IMR-90 (cell line): ENCODE measurements at regions not wholly inside any gene's neighbourhood (a gene's known extent, or its start where the extent isn't known, plus 50 kb on each side); places are given as distances from the start of the nearest gene placed in this dataset.

Experiments
- ATAC-seq: fragments of 200-7000 bp; cut with Tn5 transposase; 2 replicates; pipeline ENCODE4 v1.9.1; 2020; ENCODE audit warnings: low read depth, mild to moderate bottlenecking, moderate library complexity
- BruUV-seq: library from RNA; stranded (reverse); fragments of 400-500 nt; replicated peaks from 2 replicates; lab custom pipeline; 2021; lab: Mats Ljungman, UMichigan
- CTCF ChIA-PET: fragments of 300-600 bp; formaldehyde crosslinking; extraction: SDS; loops from one replicate; lab custom pipeline; 2021; ENCODE audit warnings: antibody characterized with exemption; lab: Yijun Ruan, JAX
- POLR2A ChIA-PET: fragments of 300-600 bp; sonication (Branson Sonifier 250); formaldehyde crosslinking; loops from one replicate; lab custom pipeline; 2022; ENCODE audit warnings: antibody characterized with exemption; ENCODE audit not compliant: unreplicated experiment; lab: Charles Lee
- DNase-seq: peaks from one replicate; pipeline ENCODE4 v3.0.0; 2013
- H2AFZ ChIP-seq: replicated peaks from 2 replicates; pipeline ENCODE3; 2013; ENCODE audit warnings: low read length, mild to moderate bottlenecking; ENCODE audit not compliant: poor library complexity
- H2AK5ac ChIP-seq: 2 replicates; pipeline ENCODE4 v1.6.1; 2013; ENCODE audit warnings: low read depth, low read length, inconsistent platforms
- H2AK9ac ChIP-seq: replicated peaks from 2 replicates; pipeline ENCODE3; 2013; ENCODE audit warnings: mild to moderate bottlenecking, low read depth, low read length, moderate library complexity; ENCODE audit not compliant: poor library complexity
- H2BK120ac ChIP-seq: 2 replicates; pipeline ENCODE4 v1.6.1; 2013; ENCODE audit warnings: low read depth, low read length, inconsistent platforms
- H2BK15ac ChIP-seq: 3 replicates; pipeline ENCODE4 v1.6.1; 2013; ENCODE audit warnings: low read depth, low read length, inconsistent platforms
- H2BK20ac ChIP-seq: 2 replicates; pipeline ENCODE4 v1.6.1; 2013; ENCODE audit warnings: low read depth, mild to moderate bottlenecking, inconsistent platforms, low read length, moderate library complexity
- H2BK5ac ChIP-seq: 2 replicates; pipeline ENCODE4 v1.6.1; 2013; ENCODE audit warnings: mild to moderate bottlenecking, low read depth, low read length, inconsistent platforms; ENCODE audit not compliant: poor library complexity, severe bottlenecking
- H3K14ac ChIP-seq: replicated peaks from 2 replicates; pipeline ENCODE4 v1.6.1; 2013; ENCODE audit warnings: low read depth, low read length, inconsistent platforms
- H3K18ac ChIP-seq: 2 replicates; pipeline ENCODE4 v1.6.1; 2013; ENCODE audit warnings: low read depth, low read length, control low read depth
- H3K23ac ChIP-seq: 2 replicates; pipeline ENCODE4 v1.6.1; 2013; ENCODE audit warnings: low read depth, low read length, inconsistent platforms
- H3K27ac ChIP-seq: 2 replicates; pipeline ENCODE4 v1.5.1; 2013; ENCODE audit warnings: mild to moderate bottlenecking, control low read depth, low read length; ENCODE audit not compliant: insufficient read depth
- H3K27me3 ChIP-seq: 2 replicates; pipeline ENCODE4 v1.6.1; 2013; ENCODE audit warnings: low read length; ENCODE audit not compliant: control insufficient read depth, insufficient read depth
- H3K36me3 ChIP-seq: 2 replicates; pipeline ENCODE4 v1.6.1; 2013; ENCODE audit warnings: low read length, mixed read lengths; ENCODE audit not compliant: control insufficient read depth, insufficient read depth
- H3K4ac ChIP-seq: 2 replicates; pipeline ENCODE4 v1.6.1; 2013; ENCODE audit warnings: low read depth, low read length, inconsistent platforms
- H3K4me1 ChIP-seq: 2 replicates; pipeline ENCODE4 v1.6.1; 2013; ENCODE audit warnings: low read length, mixed read lengths; ENCODE audit not compliant: control insufficient read depth, insufficient read depth
- H3K4me2 ChIP-seq: 2 replicates; pipeline ENCODE4 v1.6.1; 2013; ENCODE audit warnings: low read depth, mild to moderate bottlenecking, control low read depth, low read length, moderate library complexity
- H3K4me3 ChIP-seq: 2 replicates; pipeline ENCODE4 v1.5.1; 2013; ENCODE audit warnings: low read depth, mild to moderate bottlenecking, control low read depth, low read length, moderate library complexity; ENCODE audit not compliant: insufficient read depth
- H3K56ac ChIP-seq: 2 replicates; pipeline ENCODE4 v1.6.1; 2013; ENCODE audit warnings: low read length, inconsistent platforms; ENCODE audit not compliant: insufficient read depth; ENCODE audit errors: extremely low read depth
- H3K79me1 ChIP-seq, 2 experiments: 2 replicates each; pipeline ENCODE4 v1.6.1; 2013; ENCODE audit warnings: low read length in 2 of 2, inconsistent platforms in 1 of 2, low read depth in 1 of 2
- H3K9ac ChIP-seq: 2 replicates; pipeline ENCODE4 v1.6.1; 2013; ENCODE audit warnings: low read depth, low read length, control low read depth
- H3K9me1 ChIP-seq: 2 replicates; pipeline ENCODE4 v1.6.1; 2013; ENCODE audit warnings: low read length, inconsistent platforms; ENCODE audit not compliant: insufficient read depth
- H3K9me3 ChIP-seq: 2 replicates; pipeline ENCODE4 v1.6.1; 2013; ENCODE audit warnings: low read length; ENCODE audit not compliant: control insufficient read depth, insufficient read depth
- H4K20me1 ChIP-seq: 2 replicates; pipeline ENCODE4 v1.6.1; 2013; ENCODE audit warnings: low read length, inconsistent platforms; ENCODE audit not compliant: insufficient read depth
- H4K5ac ChIP-seq: 2 replicates; pipeline ENCODE4 v1.6.1; 2013; ENCODE audit warnings: mild to moderate bottlenecking, low read depth, low read length, control low read depth
- H4K8ac ChIP-seq, 2 experiments: 2 replicates each; pipeline ENCODE4 v1.6.1; 2013; ENCODE audit warnings: low read depth in 2 of 2, low read length in 2 of 2, control low read depth in 1 of 2, inconsistent platforms in 1 of 2
- H4K91ac ChIP-seq: 2 replicates; pipeline ENCODE4 v1.6.1; 2013; ENCODE audit warnings: low read depth, low read length, inconsistent platforms; ENCODE audit not compliant: insufficient read depth
- BHLHE40 ChIP-seq: fragments of 150-350 bp; IDR thresholded peaks from 2 replicates; pipeline ENCODE4 v1.6.1; 2016; ENCODE audit warnings: mild to moderate bottlenecking, low read depth, low read length
- CEBPB ChIP-seq: IDR thresholded peaks from 2 replicates; pipeline ENCODE4 v1.6.1; 2012; ENCODE audit warnings: low read depth, low read length, improper control_type of control experiment
- CHD1 ChIP-seq: IDR thresholded peaks from 2 replicates; pipeline ENCODE4 v1.6.1; 2012; ENCODE audit warnings: low read depth, low read length, improper control_type of control experiment
- FOS ChIP-seq: fragments of 150-350 bp; IDR thresholded peaks from 2 replicates; pipeline ENCODE4 v1.6.1; 2016; ENCODE audit warnings: low read depth, low read length
- MAFK ChIP-seq: IDR thresholded peaks from 2 replicates; pipeline ENCODE4 v1.6.1; 2012; ENCODE audit warnings: low read depth, low read length, improper control_type of control experiment
- MAZ ChIP-seq: IDR thresholded peaks from 2 replicates; pipeline ENCODE4 v1.6.1; 2012; ENCODE audit warnings: low read depth, mild to moderate bottlenecking, low read length, improper control_type of control experiment, moderate library complexity, borderline replicate concordance
- NFE2L2 ChIP-seq: fragments of 150-350 bp; IDR thresholded peaks from 2 replicates; pipeline ENCODE4 v1.6.1; 2016; ENCODE audit warnings: low read depth, mild to moderate bottlenecking, low read length
- POLR2A ChIP-seq: IDR thresholded peaks from 2 replicates; pipeline ENCODE4 v1.6.1; 2012; ENCODE audit warnings: mild to moderate bottlenecking, low read depth, low read length
- RAD21 ChIP-seq: IDR thresholded peaks from 2 replicates; pipeline ENCODE4 v1.6.1; 2012; ENCODE audit warnings: low read length, improper control_type of control experiment
- RCOR1 ChIP-seq: IDR thresholded peaks from 2 replicates; pipeline ENCODE4 v1.6.1; 2012; ENCODE audit warnings: mild to moderate bottlenecking, low read length, improper control_type of control experiment; ENCODE audit not compliant: insufficient replicate concordance
- RFX5 ChIP-seq: IDR thresholded peaks from 2 replicates; pipeline ENCODE4 v1.8.0; 2012; ENCODE audit warnings: low read depth, mild to moderate bottlenecking, low read length, moderate library complexity
- SMC3 ChIP-seq: fragments of 150-350 bp; IDR thresholded peaks from 2 replicates; pipeline ENCODE4 v1.6.1; 2016; ENCODE audit warnings: low read depth, mild to moderate bottlenecking, antibody characterized with exemption, low read length, moderate library complexity
- WGBS, 2 experiments: methylation state at CpG; one replicate each; pipeline versions ENCODE4 v1.1.5 to v1.1.7; 2013; ENCODE audit warnings: missing lambda C conversion rate in 2 of 2; ENCODE audit not compliant: insufficient read length in 1 of 2; ENCODE audit errors: extremely low coverage in 2 of 2; 5-methylcytosine and 5-hydroxymethylcytosine counted together
- dilution Hi-C: fragments of 300-500 bp; cut with HindIII; formaldehyde crosslinking; loops from one replicate; pipeline ENCODE4 v1.14.3; 2018; ENCODE audit warnings: low sequenced_read_pairs; ENCODE audit not compliant: unreplicated experiment
- in situ Hi-C: fragments of 300-500 bp; cut with MboI; formaldehyde crosslinking; loops from 3 replicates; pipeline ENCODE4 v1.14.3; 2019; ENCODE audit warnings: low sequenced_read_pairs, inconsistent platforms, mixed read lengths
- intact Hi-C: fragments of 100-400 bp; cut with micrococcal nuclease; formaldehyde crosslinking; loops from 2 replicates; pipeline ENCODE4 v1.10.0; 2022
- TF ChIP-seq, protein P1 (sequence below): conservative IDR thresholded peaks from 2 replicates; pipeline ENCODE4 v1.5.1; 2012; ENCODE audit warnings: mild to moderate bottlenecking, low read depth, low read length, improper control_type of control experiment
- TF ChIP-seq, protein P2 (sequence below): fragments of 150-350 bp; IDR thresholded peaks from 2 replicates; pipeline ENCODE4 v1.6.1; 2017; ENCODE audit warnings: mild to moderate bottlenecking, antibody characterized with exemption, low read length, low read depth
- TF ChIP-seq, protein P3 (sequence below): fragments of 150-350 bp; IDR thresholded peaks from 2 replicates; pipeline ENCODE4 v1.6.1; 2016; ENCODE audit warnings: low read depth, mild to moderate bottlenecking, low read length, moderate library complexity, borderline replicate concordance

DNA sequence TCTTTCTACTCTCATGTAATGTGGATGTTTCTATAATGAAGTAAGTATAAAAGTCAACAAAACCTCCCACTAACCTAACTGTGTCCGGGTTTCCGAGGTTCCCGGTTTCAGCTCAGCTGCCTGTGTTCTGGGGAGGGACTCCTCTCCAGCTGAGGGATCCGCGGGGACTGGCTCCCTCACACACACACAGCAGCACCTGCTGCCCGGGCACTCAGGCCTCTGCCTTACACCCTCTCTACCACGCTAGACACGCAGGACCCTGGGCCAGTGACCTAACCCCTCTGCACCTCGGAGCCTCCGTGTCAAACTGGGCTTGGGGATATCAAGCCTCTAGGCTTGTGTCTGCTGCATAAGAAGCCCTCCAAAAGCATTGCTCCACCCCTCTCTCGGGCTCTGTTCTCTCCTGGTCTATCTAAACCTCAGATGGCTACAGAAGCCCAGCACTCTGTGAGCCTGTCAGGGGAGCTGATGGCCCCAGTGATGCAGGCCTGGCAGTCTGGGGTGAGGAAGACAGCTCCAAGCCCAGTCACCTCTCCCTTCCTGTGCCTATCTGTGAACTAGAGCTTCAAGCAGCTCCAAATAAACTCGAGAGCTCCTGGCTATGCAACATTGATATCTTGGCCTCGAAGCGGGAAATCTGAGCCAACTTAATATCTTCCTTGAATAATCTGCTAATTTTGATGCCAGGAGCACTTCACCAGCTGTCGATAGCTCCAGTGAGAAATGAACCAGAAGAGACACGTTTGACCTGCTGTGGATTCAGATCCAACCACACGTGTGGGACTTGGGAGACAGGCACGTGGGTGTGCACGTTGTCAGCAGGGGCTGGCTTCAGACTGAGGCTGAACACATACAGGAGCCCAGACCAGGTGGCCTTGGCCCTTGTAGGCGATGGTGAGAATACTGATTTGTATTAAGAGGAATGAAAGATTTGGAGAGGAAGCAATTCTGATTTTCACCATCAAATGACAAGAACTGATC lies 232.7 kb upstream of the B3GAT1 start:
- Histone ChIP-seq H3K27me3 (no peaks in the 10 kb centered on the region), H2BK120ac (no peak overlapping the region), H4K5ac (no peak overlapping the region), H3K27ac (no peak overlapping the region), H4K91ac (no peak overlapping the region), H3K36me3 (no peaks in the 10 kb centered on the region), H3K79me1 (no peaks in the 10 kb centered on the region), H3K14ac (no peak overlapping the region), H3K9ac (no peak overlapping the region), H2AK5ac (no peak overlapping the region), H2BK5ac (no peak overlapping the region), H3K4me1 (no peaks in the 10 kb centered on the region), H3K56ac (no peak overlapping the region), H3K9me3 (peaks cover 52% of the 10 kb centered on the region), H4K8ac (no peak overlapping the region), H4K20me1 (no peaks in the 10 kb centered on the region), H3K4me3 (no peak overlapping the region), H2AFZ (no peak overlapping the region), H3K4me2 (no peak overlapping the region), H3K4ac (no peak overlapping the region), H2BK15ac (no peak overlapping the region), H3K9me1 (no peaks in the 10 kb centered on the region), H3K18ac (no peak overlapping the region), H2AK9ac (no peak overlapping the region), H3K23ac (no peak overlapping the region), H2BK20ac (no peak overlapping the region)
- dilution Hi-C loops: no loop called here
- ATAC-seq (no peak), DNase-seq (no peak)
- POLR2A ChIA-PET: no interaction called here
- intact Hi-C loops: no loop called here
- no TSS peak for BruUV-seq
- in situ Hi-C loops: no loop called here
- TF ChIP-seq, protein P1, sequence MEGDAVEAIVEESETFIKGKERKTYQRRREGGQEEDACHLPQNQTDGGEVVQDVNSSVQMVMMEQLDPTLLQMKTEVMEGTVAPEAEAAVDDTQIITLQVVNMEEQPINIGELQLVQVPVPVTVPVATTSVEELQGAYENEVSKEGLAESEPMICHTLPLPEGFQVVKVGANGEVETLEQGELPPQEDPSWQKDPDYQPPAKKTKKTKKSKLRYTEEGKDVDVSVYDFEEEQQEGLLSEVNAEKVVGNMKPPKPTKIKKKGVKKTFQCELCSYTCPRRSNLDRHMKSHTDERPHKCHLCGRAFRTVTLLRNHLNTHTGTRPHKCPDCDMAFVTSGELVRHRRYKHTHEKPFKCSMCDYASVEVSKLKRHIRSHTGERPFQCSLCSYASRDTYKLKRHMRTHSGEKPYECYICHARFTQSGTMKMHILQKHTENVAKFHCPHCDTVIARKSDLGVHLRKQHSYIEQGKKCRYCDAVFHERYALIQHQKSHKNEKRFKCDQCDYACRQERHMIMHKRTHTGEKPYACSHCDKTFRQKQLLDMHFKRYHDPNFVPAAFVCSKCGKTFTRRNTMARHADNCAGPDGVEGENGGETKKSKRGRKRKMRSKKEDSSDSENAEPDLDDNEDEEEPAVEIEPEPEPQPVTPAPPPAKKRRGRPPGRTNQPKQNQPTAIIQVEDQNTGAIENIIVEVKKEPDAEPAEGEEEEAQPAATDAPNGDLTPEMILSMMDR: no peak
- TF ChIP-seq BHLHE40 (no peak), MAZ (no peak), FOS (no peak), MAFK (no peak), CEBPB (no peak), NFE2L2 (no peak), CHD1 (no peak), RCOR1 (no peak), RAD21 (no peak), RFX5 (no peak), SMC3 (no peak), POLR2A (no peak)
- TF ChIP-seq, protein P2, sequence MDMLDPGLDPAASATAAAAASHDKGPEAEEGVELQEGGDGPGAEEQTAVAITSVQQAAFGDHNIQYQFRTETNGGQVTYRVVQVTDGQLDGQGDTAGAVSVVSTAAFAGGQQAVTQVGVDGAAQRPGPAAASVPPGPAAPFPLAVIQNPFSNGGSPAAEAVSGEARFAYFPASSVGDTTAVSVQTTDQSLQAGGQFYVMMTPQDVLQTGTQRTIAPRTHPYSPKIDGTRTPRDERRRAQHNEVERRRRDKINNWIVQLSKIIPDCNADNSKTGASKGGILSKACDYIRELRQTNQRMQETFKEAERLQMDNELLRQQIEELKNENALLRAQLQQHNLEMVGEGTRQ: no peak
- TF ChIP-seq, protein P3, sequence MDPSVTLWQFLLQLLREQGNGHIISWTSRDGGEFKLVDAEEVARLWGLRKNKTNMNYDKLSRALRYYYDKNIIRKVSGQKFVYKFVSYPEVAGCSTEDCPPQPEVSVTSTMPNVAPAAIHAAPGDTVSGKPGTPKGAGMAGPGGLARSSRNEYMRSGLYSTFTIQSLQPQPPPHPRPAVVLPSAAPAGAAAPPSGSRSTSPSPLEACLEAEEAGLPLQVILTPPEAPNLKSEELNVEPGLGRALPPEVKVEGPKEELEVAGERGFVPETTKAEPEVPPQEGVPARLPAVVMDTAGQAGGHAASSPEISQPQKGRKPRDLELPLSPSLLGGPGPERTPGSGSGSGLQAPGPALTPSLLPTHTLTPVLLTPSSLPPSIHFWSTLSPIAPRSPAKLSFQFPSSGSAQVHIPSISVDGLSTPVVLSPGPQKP: no peak
- CTCF ChIA-PET: no interaction called here
- 38% methylated on average over 12 of the region's 20 CpGs; no CpG with 5 or more reads in 1 of the 2 experiments for WGBS, 2 experiments
